H9 (cell line): ENCODE measurements at regions not wholly inside any gene's neighbourhood (a gene's known extent, or its start where the extent isn't known, plus 50 kb on each side); places are given as distances from the start of the nearest gene placed in this dataset.

ENCODE experiments used
- DNase-seq: peaks from one replicate; pipeline ENCODE4 v3.0.0-alpha.2; 2017
- H2AFZ ChIP-seq: one replicate; pipeline ENCODE4 v1.6.1; 2013; ENCODE audit warnings: mild to moderate bottlenecking, low read length, control low read depth, moderate library complexity
- H2AK5ac ChIP-seq: 2 replicates; pipeline ENCODE4 v1.6.1; 2013; ENCODE audit warnings: low read length, control low read depth, mixed read lengths; ENCODE audit not compliant: insufficient read length
- H2BK120ac ChIP-seq: one replicate; pipeline ENCODE4 v1.6.1; 2013; ENCODE audit warnings: low read depth, mild to moderate bottlenecking, low read length, control low read depth, inconsistent platforms; ENCODE audit not compliant: poor library complexity, severe bottlenecking
- H2BK12ac ChIP-seq: 2 replicates; pipeline ENCODE4 v1.6.1; 2013; ENCODE audit warnings: low read length, control low read depth, mixed read lengths, low read depth; ENCODE audit not compliant: insufficient read length
- H2BK15ac ChIP-seq: 2 replicates; pipeline ENCODE4 v1.6.1; 2013; ENCODE audit warnings: low read depth, low read length, control low read depth
- H2BK20ac ChIP-seq: one replicate; pipeline ENCODE4 v1.6.1; 2013; ENCODE audit warnings: low read depth, mild to moderate bottlenecking, low read length, control low read depth, inconsistent platforms; ENCODE audit not compliant: poor library complexity, severe bottlenecking
- H2BK5ac ChIP-seq: 2 replicates; pipeline ENCODE4 v1.6.1; 2013; ENCODE audit warnings: low read length, control low read depth, mixed read lengths; ENCODE audit not compliant: insufficient read length
- H3K14ac ChIP-seq: 2 replicates; pipeline ENCODE4 v1.6.1; 2013; ENCODE audit warnings: low read length, control low read depth; ENCODE audit not compliant: insufficient read depth
- H3K18ac ChIP-seq: 2 replicates; pipeline ENCODE4 v1.6.1; 2013; ENCODE audit warnings: low read depth, mild to moderate bottlenecking, mixed read lengths, low read length, control low read depth; ENCODE audit not compliant: insufficient read length
- H3K23ac ChIP-seq: 2 replicates; pipeline ENCODE4 v1.6.1; 2013; ENCODE audit warnings: low read length, control low read depth, mixed read lengths, low read depth; ENCODE audit not compliant: insufficient read length
- H3K23me2 ChIP-seq: 2 replicates; pipeline ENCODE4 v1.6.1; 2013; ENCODE audit warnings: low read depth, mild to moderate bottlenecking, mixed read lengths, low read length, control low read depth; ENCODE audit not compliant: insufficient read length, poor library complexity, severe bottlenecking
- H3K27ac ChIP-seq: 2 replicates; pipeline ENCODE4 v1.5.1; 2013; ENCODE audit warnings: low read length, control low read depth, mixed read lengths, low read depth; ENCODE audit not compliant: insufficient read length
- H3K27me3 ChIP-seq: 2 replicates; pipeline ENCODE4 v1.6.1; 2013; ENCODE audit warnings: low read length, control low read depth, inconsistent platforms; ENCODE audit not compliant: insufficient read depth
- H3K4ac ChIP-seq: 2 replicates; pipeline ENCODE4 v1.6.1; 2013; ENCODE audit warnings: low read depth, mild to moderate bottlenecking, control low read depth, inconsistent platforms, low read length, moderate library complexity
- H3K4me1 ChIP-seq: 2 replicates; pipeline ENCODE4 v1.6.1; 2013; ENCODE audit warnings: low read length, control low read depth, inconsistent platforms; ENCODE audit not compliant: insufficient read depth
- H3K4me2 ChIP-seq: 2 replicates; pipeline ENCODE4 v1.6.1; 2013; ENCODE audit warnings: low read length, control low read depth, mixed read lengths; ENCODE audit not compliant: insufficient read length, insufficient read depth
- H3K56ac ChIP-seq: 2 replicates; pipeline ENCODE4 v1.6.1; 2013; ENCODE audit warnings: low read depth, mild to moderate bottlenecking, mixed read lengths, low read length, control low read depth; ENCODE audit not compliant: insufficient read length
- H3K79me1 ChIP-seq: 2 replicates; pipeline ENCODE4 v1.6.1; 2013; ENCODE audit warnings: low read depth, mild to moderate bottlenecking, moderate library complexity, low read length, control low read depth, inconsistent platforms; ENCODE audit not compliant: insufficient read depth, poor library complexity, severe bottlenecking
- H3K79me2 ChIP-seq: 2 replicates; pipeline ENCODE4 v1.6.1; 2013; ENCODE audit warnings: low read length, control low read depth, inconsistent platforms; ENCODE audit not compliant: insufficient read depth
- H3K9ac ChIP-seq: 2 replicates; pipeline ENCODE4 v1.6.1; 2013; ENCODE audit warnings: low read length, control low read depth, mixed read lengths; ENCODE audit not compliant: insufficient read length; ENCODE audit errors: extremely low read depth
- H3K9me3 ChIP-seq: one replicate; pipeline ENCODE4 v1.6.1; 2013; ENCODE audit warnings: low read depth, low read length, inconsistent platforms; ENCODE audit not compliant: control insufficient read depth
- H3T11ph ChIP-seq: one replicate; pipeline ENCODE4 v1.6.1; 2013; ENCODE audit warnings: mild to moderate bottlenecking, low read length, control low read depth, inconsistent platforms
- H4K20me1 ChIP-seq: one replicate; pipeline ENCODE4 v1.6.1; 2013; ENCODE audit not compliant: control insufficient read depth, insufficient read length, insufficient read depth
- H4K5ac ChIP-seq: 2 replicates; pipeline ENCODE4 v1.6.1; 2013; ENCODE audit warnings: low read depth, mild to moderate bottlenecking, mixed read lengths, low read length, control low read depth; ENCODE audit not compliant: insufficient read length
- H4K8ac ChIP-seq: replicated peaks from 2 replicates; pipeline ENCODE4 v1.6.1; 2013; ENCODE audit warnings: low read length, control low read depth, mixed read lengths, low read depth; ENCODE audit not compliant: insufficient read length
- H4K91ac ChIP-seq: 2 replicates; pipeline ENCODE4 v1.6.1; 2013; ENCODE audit warnings: low read depth, mild to moderate bottlenecking, moderate library complexity, mixed read lengths, low read length, control low read depth; ENCODE audit not compliant: insufficient read length
- H3K27ac Mint-ChIP-seq, 3 experiments: 2 replicates in 2 of 3; 3 replicates in 1 of 3; pipeline ENCODE4 v1.8.0; 2020 to 2021; ENCODE audit warnings: mixed read lengths in 3 of 3, mild to moderate bottlenecking in 1 of 3, moderate library complexity in 1 of 3
- H3K27me3 Mint-ChIP-seq: 2 replicates; pipeline ENCODE4 v1.8.0; 2021; ENCODE audit warnings: low read depth, mild to moderate bottlenecking, moderate library complexity, mixed read lengths
- H3K36me3 Mint-ChIP-seq, 3 experiments: 2 replicates in 2 of 3; 3 replicates in 1 of 3; pipeline ENCODE4 v1.8.0; 2020 to 2021; ENCODE audit warnings: low read depth in 3 of 3, mixed read lengths in 3 of 3; ENCODE audit not compliant: insufficient read depth in 1 of 3
- H3K4me1 Mint-ChIP-seq, 2 experiments: 2 replicates each; pipeline ENCODE4 v1.8.0; 2020; ENCODE audit warnings: mixed read lengths in 2 of 2
- H3K4me3 Mint-ChIP-seq, 2 experiments: 2 replicates in 1 of 2; 3 replicates in 1 of 2; pipeline ENCODE4 v1.8.0; 2020 to 2021; ENCODE audit warnings: mild to moderate bottlenecking in 2 of 2, mixed read lengths in 2 of 2, moderate library complexity in 1 of 2
- H3K9me3 Mint-ChIP-seq, 2 experiments: 2 replicates in 1 of 2; 3 replicates in 1 of 2; pipeline ENCODE4 v1.8.0; 2020; ENCODE audit warnings: mild to moderate bottlenecking in 2 of 2, mixed read lengths in 2 of 2, moderate library complexity in 1 of 2
- WGBS: extraction: QIAGEN DNeasy Blood & Tissue Kit; methylation state at CpG from one replicate; pipeline ENCODE4 v1.1.7; 2013; ENCODE audit warnings: missing lambda C conversion rate, low lambda C conversion rate, mixed read lengths; ENCODE audit not compliant: insufficient read length; ENCODE audit errors: extremely low coverage; 5-methylcytosine and 5-hydroxymethylcytosine counted together
- TF ChIP-seq, protein P1 (sequence below): fragments of 200-600 bp; sonication (generic); conservative IDR thresholded peaks from 3 replicates; pipeline ENCODE4 v1.8.0; 2021; ENCODE audit warnings: antibody characterized with exemption, mild to moderate bottlenecking

DNA sequence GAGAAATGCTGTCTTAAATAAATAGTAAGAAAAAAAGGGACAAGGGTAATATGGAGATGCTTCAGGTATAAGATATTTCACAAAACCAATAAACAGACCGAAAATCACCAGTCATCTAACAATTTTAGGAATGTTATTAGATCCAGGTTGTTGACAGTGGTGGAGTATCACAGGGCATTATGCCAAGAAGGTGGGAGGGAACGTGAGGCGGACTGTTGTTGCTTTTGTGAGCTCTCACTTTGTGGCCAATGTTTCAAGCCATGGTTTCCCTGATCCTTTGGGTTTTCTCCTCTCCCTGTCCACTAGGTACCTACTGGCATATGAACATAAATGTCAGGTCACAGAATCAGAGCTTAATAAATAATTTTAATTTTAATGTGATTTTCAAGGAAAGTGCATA, 790.3 kb upstream of the SLITRK1 start:
- no peak overlapping the region for H3K9ac ChIP-seq
- H2BK15ac ChIP-seq: no peak overlapping the region
- no peak overlapping the region for H4K5ac ChIP-seq
- H3K27ac ChIP-seq: no peak overlapping the region
- Mint-ChIP-seq H3K4me3 (no peak overlapping the region), H3K9me3 (no peaks in the 10 kb centered on the region; a peak in 1 of 5 replicates), H3K27ac (no peak overlapping the region), H3K36me3 (no peaks in the 10 kb centered on the region), H3K4me1 (peaks cover 6 to 9% of the 10 kb centered on the region in 2 experiments), H3K27me3 (no peaks in the 10 kb centered on the region)
- no peak overlapping the region for H2AK5ac ChIP-seq
- no peak overlapping the region for H3K14ac ChIP-seq
- H4K91ac ChIP-seq: no peak overlapping the region
- H2BK5ac ChIP-seq: no peak overlapping the region
- no peak overlapping the region for H2BK120ac ChIP-seq
- no peaks in the 10 kb centered on the region for H4K20me1 ChIP-seq
- no peak overlapping the region for H4K8ac ChIP-seq
- H3K4ac ChIP-seq: no peak overlapping the region
- H3K9me3 ChIP-seq: no peaks in the 10 kb centered on the region
- WGBS: no CpG with 5 or more reads among the region's 3 CpGs
- H2BK20ac ChIP-seq: no peak overlapping the region
- H3K23me2 ChIP-seq: no peaks in the 10 kb centered on the region
- no peak overlapping the region for H2AFZ ChIP-seq
- H3K23ac ChIP-seq: no peak overlapping the region
- no peak overlapping the region for H3K4me2 ChIP-seq
- no peak for DNase-seq
- TF ChIP-seq, protein P1, sequence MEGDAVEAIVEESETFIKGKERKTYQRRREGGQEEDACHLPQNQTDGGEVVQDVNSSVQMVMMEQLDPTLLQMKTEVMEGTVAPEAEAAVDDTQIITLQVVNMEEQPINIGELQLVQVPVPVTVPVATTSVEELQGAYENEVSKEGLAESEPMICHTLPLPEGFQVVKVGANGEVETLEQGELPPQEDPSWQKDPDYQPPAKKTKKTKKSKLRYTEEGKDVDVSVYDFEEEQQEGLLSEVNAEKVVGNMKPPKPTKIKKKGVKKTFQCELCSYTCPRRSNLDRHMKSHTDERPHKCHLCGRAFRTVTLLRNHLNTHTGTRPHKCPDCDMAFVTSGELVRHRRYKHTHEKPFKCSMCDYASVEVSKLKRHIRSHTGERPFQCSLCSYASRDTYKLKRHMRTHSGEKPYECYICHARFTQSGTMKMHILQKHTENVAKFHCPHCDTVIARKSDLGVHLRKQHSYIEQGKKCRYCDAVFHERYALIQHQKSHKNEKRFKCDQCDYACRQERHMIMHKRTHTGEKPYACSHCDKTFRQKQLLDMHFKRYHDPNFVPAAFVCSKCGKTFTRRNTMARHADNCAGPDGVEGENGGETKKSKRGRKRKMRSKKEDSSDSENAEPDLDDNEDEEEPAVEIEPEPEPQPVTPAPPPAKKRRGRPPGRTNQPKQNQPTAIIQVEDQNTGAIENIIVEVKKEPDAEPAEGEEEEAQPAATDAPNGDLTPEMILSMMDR: no peak
- no peak overlapping the region for H2BK12ac ChIP-seq
- no peak overlapping the region for H3K18ac ChIP-seq
- H3K79me2 ChIP-seq: no peaks in the 10 kb centered on the region
- H3K27me3 ChIP-seq: no peaks in the 10 kb centered on the region
- no peaks in the 10 kb centered on the region for H3K79me1 ChIP-seq
- no peak overlapping the region for H3T11ph ChIP-seq
- no peaks in the 10 kb centered on the region for H3K4me1 ChIP-seq
- no peak overlapping the region for H3K56ac ChIP-seq
